ENCODE measurements at regions not wholly inside any gene's neighbourhood (a gene's known extent, or its start where the extent isn't known, plus 50 kb on each side); places are given as distances from the start of the nearest gene placed in this dataset.
"Not testable (repeated sequence)": the region's sequence is repeated elsewhere in the genome, so short reads cannot be mapped to it uniquely, and the experiment has no call there.

DNA sequence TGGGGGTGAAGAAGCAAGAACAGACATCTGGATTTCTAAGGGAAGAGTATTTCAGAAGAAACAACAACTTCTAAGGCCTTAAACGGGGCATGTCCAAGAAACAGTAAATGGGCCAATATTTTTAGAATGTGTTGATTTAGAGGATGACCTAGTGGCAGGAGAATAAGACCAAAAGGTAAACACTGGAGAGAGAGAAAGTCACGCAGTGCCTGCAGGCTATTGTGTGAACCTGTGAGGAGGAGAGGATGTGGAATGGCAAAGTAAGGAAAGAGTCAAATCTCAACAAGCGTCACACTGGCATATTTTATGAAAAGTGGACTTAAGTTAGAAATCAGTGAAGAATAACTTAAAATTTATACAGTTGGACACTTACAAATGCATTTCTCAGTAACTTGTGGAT is 78.1 kb upstream of the EGFR start:
- TF ChIP-seq, protein P1, sequence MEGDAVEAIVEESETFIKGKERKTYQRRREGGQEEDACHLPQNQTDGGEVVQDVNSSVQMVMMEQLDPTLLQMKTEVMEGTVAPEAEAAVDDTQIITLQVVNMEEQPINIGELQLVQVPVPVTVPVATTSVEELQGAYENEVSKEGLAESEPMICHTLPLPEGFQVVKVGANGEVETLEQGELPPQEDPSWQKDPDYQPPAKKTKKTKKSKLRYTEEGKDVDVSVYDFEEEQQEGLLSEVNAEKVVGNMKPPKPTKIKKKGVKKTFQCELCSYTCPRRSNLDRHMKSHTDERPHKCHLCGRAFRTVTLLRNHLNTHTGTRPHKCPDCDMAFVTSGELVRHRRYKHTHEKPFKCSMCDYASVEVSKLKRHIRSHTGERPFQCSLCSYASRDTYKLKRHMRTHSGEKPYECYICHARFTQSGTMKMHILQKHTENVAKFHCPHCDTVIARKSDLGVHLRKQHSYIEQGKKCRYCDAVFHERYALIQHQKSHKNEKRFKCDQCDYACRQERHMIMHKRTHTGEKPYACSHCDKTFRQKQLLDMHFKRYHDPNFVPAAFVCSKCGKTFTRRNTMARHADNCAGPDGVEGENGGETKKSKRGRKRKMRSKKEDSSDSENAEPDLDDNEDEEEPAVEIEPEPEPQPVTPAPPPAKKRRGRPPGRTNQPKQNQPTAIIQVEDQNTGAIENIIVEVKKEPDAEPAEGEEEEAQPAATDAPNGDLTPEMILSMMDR (IDR thresholded peaks at IDR 0.05) = no peak
- TF ChIP-seq POLR2A (IDR thresholded peaks at IDR 0.05; ENCODE audit: low read depth) = no peak
- TF ChIP-seq POLR2AphosphoS5 (IDR thresholded peaks at IDR 0.05) = no peak
- no peak for TF ChIP-seq EP300 (IDR thresholded peaks at IDR 0.05)
- H3K36me3 ChIP-seq = no peaks in the 10 kb centered on the region

DNA sequence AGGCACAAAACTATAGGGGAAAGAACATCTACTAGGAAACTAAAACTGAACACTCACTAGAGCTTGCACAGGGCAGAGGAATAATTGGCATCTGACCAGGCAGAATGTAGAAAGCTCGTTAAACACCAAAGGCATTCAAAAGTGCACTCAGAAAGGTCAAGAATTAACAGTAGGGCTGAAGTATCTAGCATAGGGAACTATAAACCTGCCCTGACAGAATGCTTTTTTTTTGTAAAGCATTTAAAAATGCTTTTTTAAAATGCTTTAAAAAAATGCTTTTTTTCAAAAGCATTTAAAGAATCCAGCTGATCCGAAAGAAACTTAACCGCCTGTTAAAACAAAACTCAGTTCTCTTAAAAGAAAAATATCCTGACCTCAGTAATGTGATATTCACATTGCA is 74.6 kb upstream of the EGFR start:
- Histone ChIP-seq H3K27me3 (no peaks in the 10 kb centered on the region), H3K9me3 (no peaks in the 10 kb centered on the region), H3K27ac (replicated peaks in 1 of 4) (no peak overlapping the region), H3K4me3 (no peak overlapping the region), H3K4me1 (peaks cover 0 to 15% (median 0%) of the 10 kb centered on the region in 4 donors), H3K36me3 (no peaks in the 10 kb centered on the region)
- no peak for DNase-seq (ENCODE audit: extremely low spot score)
- WGBS = 39% methylated on average over 3 of the region's 3 CpGs
- TF ChIP-seq EP300 (IDR thresholded peaks at IDR 0.05) (no peak), POLR2AphosphoS5 (IDR thresholded peaks at IDR 0.05) (no peak), POLR2A (IDR thresholded peaks at IDR 0.05; ENCODE audit: low read depth) (no peak)
- intact Hi-C loops (cut with DNase I) = no loop called here

More for the DNA sequence above, 78.1 kb upstream of the EGFR start:
- Histone ChIP-seq H3K27ac (replicated peaks in 1 of 4) (no peak overlapping the region), H3K9me3 (no peaks in the 10 kb centered on the region), H3K4me1 (peaks cover 0 to 7% (median 0%) of the 10 kb centered on the region in 4 donors), H3K27me3 (no peaks in the 10 kb centered on the region), H3K4me3 (no peak overlapping the region)
- no peak for DNase-seq (ENCODE audit: extremely low spot score)
- 72% methylated on average over 3 of the region's 3 CpGs for WGBS
- intact Hi-C loops (cut with DNase I) = no loop called here

DNA sequence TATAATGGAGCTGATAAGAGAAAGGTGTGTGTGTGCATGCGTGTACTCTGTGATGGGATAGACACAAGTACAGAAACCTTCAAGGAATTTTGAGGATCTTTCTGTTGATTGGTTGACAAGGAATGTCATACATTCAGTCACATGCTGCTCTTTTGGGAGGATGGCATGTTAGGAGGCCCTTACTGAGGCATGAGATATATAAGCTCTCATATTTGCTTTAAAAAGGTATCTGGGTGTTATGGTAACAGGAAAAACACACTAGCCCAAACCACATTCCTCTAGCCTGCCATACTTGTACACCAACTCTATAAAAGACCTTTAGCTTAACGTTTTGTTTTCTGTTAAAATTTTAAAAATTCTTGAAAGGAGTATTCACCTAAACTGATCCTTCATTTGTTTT is 72.5 kb upstream of the EGFR start:
- H3K27me3 ChIP-seq = no peaks in the 10 kb centered on the region
- no peaks in the 10 kb centered on the region for H3K9me3 ChIP-seq
- H3K27ac ChIP-seq (replicated peaks in 1 of 4) = no peak overlapping the region
- peaks cover 0 to 15% (median 0%) of the 10 kb centered on the region in 4 donors for H3K4me1 ChIP-seq
- 80% methylated on average over 2 of the region's 2 CpGs for WGBS
- H3K36me3 ChIP-seq = no peaks in the 10 kb centered on the region
- DNase-seq (ENCODE audit: extremely low spot score) = no peak
- TF ChIP-seq, protein P1 (IDR thresholded peaks at IDR 0.05) = no peak
- no peak for TF ChIP-seq POLR2AphosphoS5 (IDR thresholded peaks at IDR 0.05)
- no peak for TF ChIP-seq POLR2A (IDR thresholded peaks at IDR 0.05; ENCODE audit: low read depth)
- no peak for TF ChIP-seq EP300 (IDR thresholded peaks at IDR 0.05)
- H3K4me3 ChIP-seq = no peak overlapping the region
- intact Hi-C loops (cut with DNase I) = no loop called here

DNA sequence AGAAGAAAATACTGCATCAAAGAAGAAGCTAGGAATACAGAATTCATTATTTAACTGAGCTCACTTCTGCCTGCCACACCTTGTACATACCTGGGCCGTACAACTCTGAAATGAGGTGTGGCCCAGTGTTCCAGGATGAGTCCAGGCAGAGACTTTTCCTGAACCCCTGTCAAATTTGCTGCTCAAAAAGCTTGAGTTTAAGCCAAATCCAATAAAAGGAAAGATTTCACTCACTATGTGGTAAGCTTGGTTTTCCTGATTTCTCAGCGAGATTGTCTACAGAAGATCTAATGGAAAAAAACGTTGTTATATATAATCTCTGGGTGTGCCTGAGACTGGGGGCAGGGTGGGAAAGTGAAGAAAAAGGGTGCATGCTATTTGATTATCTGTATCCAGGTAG is 72.1 kb upstream of the EGFR start:
- 61% methylated on average over 3 of the region's 3 CpGs for WGBS
- no peak for TF ChIP-seq EP300 (IDR thresholded peaks at IDR 0.05)
- TF ChIP-seq POLR2A (IDR thresholded peaks at IDR 0.05; ENCODE audit: low read depth) = no peak
- TF ChIP-seq POLR2AphosphoS5 (IDR thresholded peaks at IDR 0.05) = no peak
- TF ChIP-seq, protein P1 (IDR thresholded peaks at IDR 0.05) = no peak
- Histone ChIP-seq H3K9me3 (no peaks in the 10 kb centered on the region), H3K27me3 (no peaks in the 10 kb centered on the region), H3K27ac (replicated peaks in 1 of 4) (no peak overlapping the region), H3K4me3 (no peak overlapping the region), H3K4me1 (peaks cover 0 to 15% (median 0%) of the 10 kb centered on the region in 4 donors), H3K36me3 (no peaks in the 10 kb centered on the region)
- no peak for DNase-seq (ENCODE audit: extremely low spot score)
- intact Hi-C loops (cut with DNase I) = no loop called here

- DNase-seq (ENCODE audit: extremely low spot score) = no peak
- Histone ChIP-seq H3K36me3 (no peaks in the 10 kb centered on the region), H3K27me3 (no peaks in the 10 kb centered on the region), H3K4me3 (no peak overlapping the region), H3K27ac (replicated peaks in 1 of 4) (no peak overlapping the region), H3K9me3 (no peaks in the 10 kb centered on the region), H3K4me1 (peaks cover 0 to 15% (median 0%) of the 10 kb centered on the region in 4 donors)
- TF ChIP-seq POLR2A (IDR thresholded peaks at IDR 0.05; ENCODE audit: low read depth) (no peak), POLR2AphosphoS5 (IDR thresholded peaks at IDR 0.05) (no peak), EP300 (IDR thresholded peaks at IDR 0.05) (no peak)
- TF ChIP-seq, protein P1 (IDR thresholded peaks at IDR 0.05) = no peak
- WGBS = 76% methylated on average over 4 of the region's 4 CpGs
- intact Hi-C loops (cut with DNase I) = no loop called here
Measured at GRCh38 chr7:54947266-54947665, 71.6 kb upstream of the EGFR start.

DNA sequence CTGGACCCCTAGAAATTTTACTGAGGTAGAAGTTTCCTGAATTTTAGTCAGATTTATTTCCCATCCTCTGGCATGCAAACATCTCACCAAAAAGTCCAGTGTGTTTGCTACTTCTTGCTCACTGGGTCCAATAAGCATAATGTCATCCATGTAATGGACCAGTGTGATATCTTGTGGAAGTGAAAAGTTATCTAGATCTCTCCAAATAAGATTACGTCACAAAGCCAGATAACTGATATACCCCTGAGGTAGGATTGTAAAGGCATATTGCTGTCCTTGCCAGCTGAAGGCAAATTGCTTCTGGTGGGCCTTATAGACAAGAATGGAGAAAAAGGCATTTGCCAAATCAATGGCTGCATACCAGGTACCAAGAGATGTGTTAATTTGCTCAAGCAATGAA is 69.3 kb upstream of the EGFR start:
- intact Hi-C loops (cut with DNase I); H3K27me3 ChIP-seq; H3K27ac ChIP-seq (replicated peaks in 1 of 4); H3K36me3 ChIP-seq; DNase-seq (ENCODE audit: extremely low spot score); H3K4me3 ChIP-seq; H3K4me1 ChIP-seq; H3K9me3 ChIP-seq: not testable (repeated sequence)
- WGBS = 95% methylated on average over 1 of the region's 1 CpG
